ENCODE measurements at regions not wholly inside any gene's neighbourhood (a gene's known extent, or its start where the extent isn't known, plus 50 kb on each side); places are given as distances from the start of the nearest gene placed in this dataset.

- no peaks in the 10 kb centered on the region for H4K20me1 ChIP-seq (ENCODE audit: insufficient read depth, low read length)
- ATAC-seq (ENCODE audit: insufficient read depth, low read depth) (no peak), DNase-seq (no peak)
- no peak overlapping the region for H3K27ac ChIP-seq (ENCODE audit: low read length)
- H3K4me1 ChIP-seq (ENCODE audit: insufficient read depth, low read length) = no peaks in the 10 kb centered on the region
- no peaks in the 10 kb centered on the region for H3K79me2 ChIP-seq (ENCODE audit: insufficient read depth, low read length)
- H3K27me3 ChIP-seq (ENCODE audit: insufficient read depth, low read length, poor library complexity) = no peaks in the 10 kb centered on the region
- H3K4me3 ChIP-seq (ENCODE audit: low read depth in 1 of 2, low read length in 2 of 2) = no peak overlapping the region
- H3K9ac ChIP-seq (ENCODE audit: low read depth, low read length) = no peak overlapping the region
- no peak for TF ChIP-seq EZH2 (IDR thresholded peaks at IDR 0.05; ENCODE audit: borderline replicate concordance, low read depth, low read length, severe bottlenecking)
- TF ChIP-seq, protein P1, sequence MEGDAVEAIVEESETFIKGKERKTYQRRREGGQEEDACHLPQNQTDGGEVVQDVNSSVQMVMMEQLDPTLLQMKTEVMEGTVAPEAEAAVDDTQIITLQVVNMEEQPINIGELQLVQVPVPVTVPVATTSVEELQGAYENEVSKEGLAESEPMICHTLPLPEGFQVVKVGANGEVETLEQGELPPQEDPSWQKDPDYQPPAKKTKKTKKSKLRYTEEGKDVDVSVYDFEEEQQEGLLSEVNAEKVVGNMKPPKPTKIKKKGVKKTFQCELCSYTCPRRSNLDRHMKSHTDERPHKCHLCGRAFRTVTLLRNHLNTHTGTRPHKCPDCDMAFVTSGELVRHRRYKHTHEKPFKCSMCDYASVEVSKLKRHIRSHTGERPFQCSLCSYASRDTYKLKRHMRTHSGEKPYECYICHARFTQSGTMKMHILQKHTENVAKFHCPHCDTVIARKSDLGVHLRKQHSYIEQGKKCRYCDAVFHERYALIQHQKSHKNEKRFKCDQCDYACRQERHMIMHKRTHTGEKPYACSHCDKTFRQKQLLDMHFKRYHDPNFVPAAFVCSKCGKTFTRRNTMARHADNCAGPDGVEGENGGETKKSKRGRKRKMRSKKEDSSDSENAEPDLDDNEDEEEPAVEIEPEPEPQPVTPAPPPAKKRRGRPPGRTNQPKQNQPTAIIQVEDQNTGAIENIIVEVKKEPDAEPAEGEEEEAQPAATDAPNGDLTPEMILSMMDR (IDR thresholded peaks at IDR 0.05; ENCODE audit: borderline replicate concordance, extremely low read depth, low read length, poor library complexity, severe bottlenecking) = no peak
- no peaks in the 10 kb centered on the region for H3K36me3 ChIP-seq (ENCODE audit: insufficient read depth, low read length)
- no peak overlapping the region for H3K4me2 ChIP-seq (ENCODE audit: insufficient read depth, low read length)
- H2AFZ ChIP-seq (ENCODE audit: low read depth, low read length) = no peak overlapping the region
- no peaks in the 10 kb centered on the region for H3K9me3 ChIP-seq (ENCODE audit: insufficient read depth, low read length, severe bottlenecking)
Observed at GRCh38 chr14:55773984-55774545, 194.1 kb downstream of the KTN1 start.

GRCh38 chr14:55777877-55778276 lies 197.9 kb downstream of the KTN1 start:
- TF ChIP-seq, protein P1 (IDR thresholded peaks at IDR 0.05; ENCODE audit: borderline replicate concordance, extremely low read depth, low read length, poor library complexity, severe bottlenecking) = no peak
- TF ChIP-seq EZH2 (IDR thresholded peaks at IDR 0.05; ENCODE audit: borderline replicate concordance, low read depth, low read length, severe bottlenecking) = no peak
- no peaks in the 10 kb centered on the region for H3K27me3 ChIP-seq (ENCODE audit: insufficient read depth, low read length, poor library complexity)
- no peak overlapping the region for H3K9ac ChIP-seq (ENCODE audit: low read depth, low read length)
- H3K9me3 ChIP-seq (ENCODE audit: insufficient read depth, low read length, severe bottlenecking) = no peaks in the 10 kb centered on the region
- no peak overlapping the region for H3K4me3 ChIP-seq (ENCODE audit: low read depth in 1 of 2, low read length in 2 of 2)
- no peak overlapping the region for H2AFZ ChIP-seq (ENCODE audit: low read depth, low read length)
- no peaks in the 10 kb centered on the region for H3K79me2 ChIP-seq (ENCODE audit: insufficient read depth, low read length)
- H3K4me1 ChIP-seq (ENCODE audit: insufficient read depth, low read length) = no peaks in the 10 kb centered on the region
- H3K36me3 ChIP-seq (ENCODE audit: insufficient read depth, low read length) = no peaks in the 10 kb centered on the region
- no peak overlapping the region for H3K4me2 ChIP-seq (ENCODE audit: insufficient read depth, low read length)
- H4K20me1 ChIP-seq (ENCODE audit: insufficient read depth, low read length) = no peaks in the 10 kb centered on the region
- no peak overlapping the region for H3K27ac ChIP-seq (ENCODE audit: low read length)
- DNase-seq (no peak), ATAC-seq (ENCODE audit: insufficient read depth, low read depth) (no peak)

DNA sequence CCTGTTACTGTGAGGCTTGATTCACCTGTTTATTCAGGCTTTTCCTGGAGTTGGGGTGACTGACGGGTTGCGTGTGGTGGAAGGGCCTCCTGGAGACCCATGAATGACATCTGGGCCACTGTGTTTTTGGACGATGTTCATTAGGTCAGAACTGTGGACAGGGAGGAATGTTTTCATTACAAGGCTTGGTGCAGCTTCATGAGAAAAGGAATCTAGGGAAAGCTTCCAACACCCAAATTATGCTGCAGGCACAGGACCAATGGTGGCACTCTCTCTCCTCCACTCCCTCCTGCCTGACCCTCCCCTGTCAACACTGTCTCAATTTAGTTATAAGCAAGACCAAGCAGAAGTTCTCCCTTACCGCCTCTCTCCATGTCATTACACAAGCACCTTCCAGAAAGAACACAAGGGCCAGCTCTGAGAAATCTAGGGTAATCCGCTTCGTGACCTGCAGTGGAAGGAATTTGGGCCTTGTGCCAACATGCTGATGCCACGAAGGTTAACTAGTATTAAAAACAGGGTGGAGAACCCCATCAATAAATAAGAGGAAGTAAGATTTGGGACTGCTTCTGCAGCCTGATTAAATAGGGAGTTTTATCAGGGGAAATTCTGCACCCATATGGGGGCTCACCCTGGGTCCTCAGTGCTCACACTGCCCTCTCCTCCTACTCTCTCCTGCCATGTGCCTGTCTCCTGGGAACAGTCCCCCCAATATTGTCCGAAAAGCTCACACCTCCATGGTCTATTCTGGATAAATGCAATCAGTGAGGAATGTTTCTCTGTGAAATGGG lies 200.3 kb downstream of the KTN1 start:
- no peaks in the 10 kb centered on the region for H3K79me2 ChIP-seq (ENCODE audit: insufficient read depth, low read length)
- H3K27ac ChIP-seq (ENCODE audit: low read length) = no peak overlapping the region
- no peaks in the 10 kb centered on the region for H4K20me1 ChIP-seq (ENCODE audit: insufficient read depth, low read length)
- no peak overlapping the region for H3K4me2 ChIP-seq (ENCODE audit: insufficient read depth, low read length)
- TF ChIP-seq, protein P1 (IDR thresholded peaks at IDR 0.05; ENCODE audit: borderline replicate concordance, extremely low read depth, low read length, poor library complexity, severe bottlenecking) = no peak
- no peak for TF ChIP-seq EZH2 (IDR thresholded peaks at IDR 0.05; ENCODE audit: borderline replicate concordance, low read depth, low read length, severe bottlenecking)
- no peaks in the 10 kb centered on the region for H3K36me3 ChIP-seq (ENCODE audit: insufficient read depth, low read length)
- H3K4me1 ChIP-seq (ENCODE audit: insufficient read depth, low read length) = no peaks in the 10 kb centered on the region
- no peaks in the 10 kb centered on the region for H3K9me3 ChIP-seq (ENCODE audit: insufficient read depth, low read length, severe bottlenecking)
- H3K27me3 ChIP-seq (ENCODE audit: insufficient read depth, low read length, poor library complexity) = no peaks in the 10 kb centered on the region
- DNase-seq (no peak), ATAC-seq (ENCODE audit: insufficient read depth, low read depth) (no peak)
- H3K9ac ChIP-seq (ENCODE audit: low read depth, low read length) = no peak overlapping the region
- no peak overlapping the region for H3K4me3 ChIP-seq (ENCODE audit: low read depth in 1 of 2, low read length in 2 of 2)
- no peak overlapping the region for H2AFZ ChIP-seq (ENCODE audit: low read depth, low read length)

Measured in DND-41 (cell line).